HG02970 (cell line): ENCODE measurements at regions not wholly inside any gene's neighbourhood (a gene's known extent, or its start where the extent isn't known, plus 50 kb on each side); places are given as distances from the start of the nearest gene placed in this dataset.
"Not testable (repeated sequence)": the region's sequence is repeated elsewhere in the genome, so short reads cannot be mapped to it uniquely, and the experiment has no call there.

Source experiments
- ATAC-seq: cut with Tn5 transposase; IDR thresholded peaks from one replicate; pipeline ENCODE4 v1.9.1; 2021; ENCODE audit warnings: mild to moderate bottlenecking, moderate library complexity, moderate number of reproducible peaks; ENCODE audit not compliant: unreplicated experiment, low FRiP score

GRCh38 chr1:120657804-120658203 lies 65.9 kb upstream of the NBPF26 start:
- not testable (repeated sequence) for ATAC-seq

- ATAC-seq: not testable (repeated sequence)
Measured at GRCh38 chr1:120658622-120659021, 65.1 kb upstream of the NBPF26 start.

- not testable (repeated sequence) for ATAC-seq
Measured at GRCh38 chr1:120659133-120659532, 64.6 kb upstream of the NBPF26 start.

- not testable (repeated sequence) for ATAC-seq
Measured at GRCh38 chr1:120664376-120665249, 59.1 kb upstream of the NBPF26 start.

GRCh38 chr1:120665250-120665577 lies 58.5 kb upstream of the NBPF26 start:
- not testable (repeated sequence) for ATAC-seq

- ATAC-seq: not testable (repeated sequence)
Measured at GRCh38 chr1:120668187-120668586, 55.6 kb upstream of the NBPF26 start.
